ENCODE measurements at regions not wholly inside any gene's neighbourhood (a gene's known extent, or its start where the extent isn't known, plus 50 kb on each side); places are given as distances from the start of the nearest gene placed in this dataset.

- Mint-ChIP-seq H3K36me3 (ENCODE audit: unreplicated experiment) (no peaks in the 10 kb centered on the region), H3K9me3 (ENCODE audit: unreplicated experiment) (no peaks in the 10 kb centered on the region), H3K4me1 (ENCODE audit: low read depth, unreplicated experiment) (no peaks in the 10 kb centered on the region), H3K27ac (ENCODE audit: unreplicated experiment) (no peak overlapping the region), H3K27me3 (ENCODE audit: unreplicated experiment) (no peaks in the 10 kb centered on the region), H3K4me3 (ENCODE audit: unreplicated experiment) (no peak overlapping the region)
- DNase-seq, result no peak
- TF ChIP-seq, protein P1, sequence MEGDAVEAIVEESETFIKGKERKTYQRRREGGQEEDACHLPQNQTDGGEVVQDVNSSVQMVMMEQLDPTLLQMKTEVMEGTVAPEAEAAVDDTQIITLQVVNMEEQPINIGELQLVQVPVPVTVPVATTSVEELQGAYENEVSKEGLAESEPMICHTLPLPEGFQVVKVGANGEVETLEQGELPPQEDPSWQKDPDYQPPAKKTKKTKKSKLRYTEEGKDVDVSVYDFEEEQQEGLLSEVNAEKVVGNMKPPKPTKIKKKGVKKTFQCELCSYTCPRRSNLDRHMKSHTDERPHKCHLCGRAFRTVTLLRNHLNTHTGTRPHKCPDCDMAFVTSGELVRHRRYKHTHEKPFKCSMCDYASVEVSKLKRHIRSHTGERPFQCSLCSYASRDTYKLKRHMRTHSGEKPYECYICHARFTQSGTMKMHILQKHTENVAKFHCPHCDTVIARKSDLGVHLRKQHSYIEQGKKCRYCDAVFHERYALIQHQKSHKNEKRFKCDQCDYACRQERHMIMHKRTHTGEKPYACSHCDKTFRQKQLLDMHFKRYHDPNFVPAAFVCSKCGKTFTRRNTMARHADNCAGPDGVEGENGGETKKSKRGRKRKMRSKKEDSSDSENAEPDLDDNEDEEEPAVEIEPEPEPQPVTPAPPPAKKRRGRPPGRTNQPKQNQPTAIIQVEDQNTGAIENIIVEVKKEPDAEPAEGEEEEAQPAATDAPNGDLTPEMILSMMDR (IDR thresholded peaks at IDR 0.05; ENCODE audit: partially characterized antibody, unreplicated experiment), result no peak
Measured at GRCh38 chr7:136166521-136166920, 189.4 kb upstream of the MTPN start.

GRCh38 chr7:136163340-136163801 lies 186.2 kb upstream of the MTPN start:
- Mint-ChIP-seq H3K27me3 (ENCODE audit: unreplicated experiment) (no peaks in the 10 kb centered on the region), H3K9me3 (ENCODE audit: unreplicated experiment) (no peaks in the 10 kb centered on the region), H3K4me1 (ENCODE audit: low read depth, unreplicated experiment) (no peaks in the 10 kb centered on the region), H3K4me3 (ENCODE audit: unreplicated experiment) (no peak overlapping the region), H3K36me3 (ENCODE audit: unreplicated experiment) (no peaks in the 10 kb centered on the region), H3K27ac (ENCODE audit: unreplicated experiment) (no peak overlapping the region)
- TF ChIP-seq, protein P1 (IDR thresholded peaks at IDR 0.05; ENCODE audit: partially characterized antibody, unreplicated experiment), result no peak
- no peak for DNase-seq

GRCh38 chr7:136150311-136150710 lies 173.2 kb upstream of the MTPN start:
- peaks cover 3% of the 10 kb centered on the region for H3K27me3 Mint-ChIP-seq (ENCODE audit: unreplicated experiment)
- H3K9me3 Mint-ChIP-seq (ENCODE audit: unreplicated experiment), result no peaks in the 10 kb centered on the region
- no peaks in the 10 kb centered on the region for H3K36me3 Mint-ChIP-seq (ENCODE audit: unreplicated experiment)
- H3K27ac Mint-ChIP-seq (ENCODE audit: unreplicated experiment), result no peak overlapping the region
- H3K4me1 Mint-ChIP-seq (ENCODE audit: low read depth, unreplicated experiment), result peaks cover 3% of the 10 kb centered on the region
- DNase-seq, result no peak
- TF ChIP-seq, protein P1 (IDR thresholded peaks at IDR 0.05; ENCODE audit: partially characterized antibody, unreplicated experiment), result no peak
- no peak overlapping the region for H3K4me3 Mint-ChIP-seq (ENCODE audit: unreplicated experiment)

- TF ChIP-seq, protein P1 (IDR thresholded peaks at IDR 0.05; ENCODE audit: partially characterized antibody, unreplicated experiment), result no peak
- Mint-ChIP-seq H3K4me3 (ENCODE audit: unreplicated experiment) (no peak overlapping the region), H3K27ac (ENCODE audit: unreplicated experiment) (no peak overlapping the region), H3K27me3 (ENCODE audit: unreplicated experiment) (peaks cover 2% of the 10 kb centered on the region), H3K36me3 (ENCODE audit: unreplicated experiment) (no peaks in the 10 kb centered on the region), H3K4me1 (ENCODE audit: low read depth, unreplicated experiment) (peaks cover 3% of the 10 kb centered on the region), H3K9me3 (ENCODE audit: unreplicated experiment) (no peaks in the 10 kb centered on the region)
- no peak for DNase-seq
Measured at GRCh38 chr7:136148920-136149319, 171.8 kb upstream of the MTPN start.

GRCh38 chr7:136146925-136147324 lies 169.8 kb upstream of the MTPN start:
- Mint-ChIP-seq H3K9me3 (ENCODE audit: unreplicated experiment) (no peaks in the 10 kb centered on the region), H3K36me3 (ENCODE audit: unreplicated experiment) (no peaks in the 10 kb centered on the region), H3K4me1 (ENCODE audit: low read depth, unreplicated experiment) (peaks cover 4% of the 10 kb centered on the region), H3K27ac (ENCODE audit: unreplicated experiment) (no peak overlapping the region), H3K27me3 (ENCODE audit: unreplicated experiment) (peaks cover 2% of the 10 kb centered on the region), H3K4me3 (ENCODE audit: unreplicated experiment) (no peak overlapping the region)
- no peak for DNase-seq
- TF ChIP-seq, protein P1 (IDR thresholded peaks at IDR 0.05; ENCODE audit: partially characterized antibody, unreplicated experiment), result no peak

All from glutamatergic neuron (in vitro differentiated cells).